ENCODE measurements at regions not wholly inside any gene's neighbourhood (a gene's known extent, or its start where the extent isn't known, plus 50 kb on each side); places are given as distances from the start of the nearest gene placed in this dataset.

- DNase-seq (ENCODE audit: low spot score), result no peak
These were observed 404.9 kb downstream of the BCL11B start for GRCh38 chr14:98867146-98867545.

GRCh38 chr14:98867726-98868125 is 404.3 kb downstream of the BCL11B start:
- DNase-seq (ENCODE audit: low spot score), result no peak

GRCh38 chr14:98868866-98869265 is 403.1 kb downstream of the BCL11B start:
- DNase-seq (ENCODE audit: low spot score), result no peak

- DNase-seq (ENCODE audit: low spot score), result no peak
These were observed 400.2 kb downstream of the BCL11B start for GRCh38 chr14:98871796-98872195.

GRCh38 chr14:98877065-98877464 is 394.9 kb downstream of the BCL11B start:
- no peak for DNase-seq (ENCODE audit: low spot score)

- DNase-seq (ENCODE audit: low spot score), result no peak
These were observed 393.7 kb downstream of the BCL11B start for GRCh38 chr14:98878282-98878681.

GRCh38 chr14:98886982-98887381 is 385.0 kb downstream of the BCL11B start:
- no peak for DNase-seq (ENCODE audit: low spot score)

- no peak for DNase-seq (ENCODE audit: low spot score)
These were observed 383.7 kb downstream of the BCL11B start for GRCh38 chr14:98888281-98888680.

GRCh38 chr14:98888927-98889835 is 382.8 kb downstream of the BCL11B start:
- no peak for DNase-seq (ENCODE audit: low spot score)

- no peak for DNase-seq (ENCODE audit: low spot score)
These were observed 382.2 kb downstream of the BCL11B start for GRCh38 chr14:98889836-98890185.

GRCh38 chr14:98890556-98891340 is 381.2 kb downstream of the BCL11B start:
- DNase-seq (ENCODE audit: low spot score), result no peak

GRCh38 chr14:98893675-98894074 is 378.3 kb downstream of the BCL11B start:
- no peak for DNase-seq (ENCODE audit: low spot score)

- DNase-seq (ENCODE audit: low spot score), result no peak
These were observed 377.4 kb downstream of the BCL11B start for GRCh38 chr14:98894600-98894999.

GRCh38 chr14:98896449-98896848 is 375.5 kb downstream of the BCL11B start:
- DNase-seq (ENCODE audit: low spot score), result no peak

GRCh38 chr14:98897605-98898309 is 374.2 kb downstream of the BCL11B start:
- no peak for DNase-seq (ENCODE audit: low spot score)

- DNase-seq (ENCODE audit: low spot score), result no peak
These were observed 372.6 kb downstream of the BCL11B start for GRCh38 chr14:98899441-98899840.

- no peak for DNase-seq (ENCODE audit: low spot score)
These were observed 371.8 kb downstream of the BCL11B start for GRCh38 chr14:98900236-98900635.

- DNase-seq (ENCODE audit: low spot score), result no peak
These were observed 371.2 kb downstream of the BCL11B start for GRCh38 chr14:98900798-98901197.

GRCh38 chr14:98901511-98902205 is 370.3 kb downstream of the BCL11B start:
- no peak for DNase-seq (ENCODE audit: low spot score)

- DNase-seq (ENCODE audit: low spot score), result peak; percentile 45
These were observed 368.6 kb downstream of the BCL11B start for GRCh38 chr14:98903371-98903770.

- DNase-seq (ENCODE audit: low spot score), result no peak
These were observed 367.3 kb downstream of the BCL11B start for GRCh38 chr14:98904677-98905076.
